Esophagus muscularis mucosa (tissue), 4 donors: ENCODE measurements at regions not wholly inside any gene's neighbourhood (a gene's known extent, or its start where the extent isn't known, plus 50 kb on each side); places are given as distances from the start of the nearest gene placed in this dataset.

Source experiments
- DNase-seq: peaks from one replicate; pipeline ENCODE4 v3.0.0-alpha.2; 2017; ENCODE audit errors: extremely low spot score
- H3K27ac ChIP-seq, 4 donors: fragments of 200-600 bp; sonication (generic); replicated peaks in 1 of 4; 1 replicate in 3 of 4; 2 replicates in 1 of 4; pipeline ENCODE4 v1.5.1; 2016 to 2019; ENCODE audit warnings: mild to moderate bottlenecking in 1 of 4
- H3K27me3 ChIP-seq, 4 donors: fragments of 200-600 bp; sonication (generic); one replicate each; pipeline versions ENCODE4 v1.5.1 to v1.6.0; 2016 to 2019
- H3K36me3 ChIP-seq, 4 donors: fragments of 200-600 bp; sonication (generic); one replicate each; pipeline ENCODE4 v1.5.1; 2016 to 2019
- H3K4me1 ChIP-seq, 4 donors: fragments of 200-600 bp; sonication (generic); one replicate each; pipeline ENCODE4 v1.5.1; 2016 to 2019
- H3K4me3 ChIP-seq, 4 donors: fragments of 200-600 bp; sonication (generic); 1 replicate in 2 of 4; 2 replicates in 2 of 4; pipeline ENCODE4 v1.5.1; 2016 to 2019; ENCODE audit warnings: mild to moderate bottlenecking in 4 of 4, moderate library complexity in 1 of 4
- H3K9me3 ChIP-seq, 4 donors: fragments of 200-600 bp; sonication (generic); 1 replicate in 3 of 4; 2 replicates in 1 of 4; pipeline ENCODE4 v1.5.1; 2016 to 2019
- CTCF ChIP-seq, 3 experiments: fragments of 200-600 bp in 2 of 3; fragments of 450-650 bp in 1 of 3; sonication (generic) in 2 of 3; IDR thresholded peaks; one replicate each; pipeline ENCODE4 v1.5.1; 2017 to 2019; ENCODE audit warnings: antibody characterized with exemption in 3 of 3, mild to moderate bottlenecking in 2 of 3, moderate library complexity in 1 of 3
- EP300 ChIP-seq: sonication (generic); formaldehyde crosslinking; IDR thresholded peaks from one replicate; pipeline ENCODE4 v1.6.1; 2017; ENCODE audit warnings: antibody characterized with exemption
- POLR2A ChIP-seq: fragments of 450-650 bp; IDR thresholded peaks from one replicate; pipeline ENCODE4 v1.6.1; 2017; ENCODE audit warnings: antibody characterized with exemption, moderate library complexity, mild to moderate bottlenecking, low read depth
- POLR2AphosphoS5 ChIP-seq, 2 donors: sonication (generic); formaldehyde crosslinking; IDR thresholded peaks; one replicate each; pipeline ENCODE4 v1.6.1; 2017; ENCODE audit warnings: antibody characterized with exemption in 2 of 2
- WGBS: methylation state at CpG from one replicate; pipeline ENCODE4 v1.1.5; 2018; 5-methylcytosine and 5-hydroxymethylcytosine counted together
- intact Hi-C: fragments of 100-400 bp; cut with DNase I; formaldehyde crosslinking; loops from one replicate; pipeline ENCODE4 v1.15.1; 2023

GRCh38 chr21:22582026-22582425 lies 1583.8 kb downstream of the NCAM2 start:
- H3K9me3 ChIP-seq, result no peaks in the 10 kb centered on the region
- no peak overlapping the region for H3K27ac ChIP-seq
- 71% methylated on average over 2 of the region's 2 CpGs for WGBS
- TF ChIP-seq POLR2A, result no peak
- TF ChIP-seq POLR2AphosphoS5 (IDR thresholded peaks at IDR 0.05), result no peak
- TF ChIP-seq EP300, result no peak
- no peak for TF ChIP-seq CTCF (IDR thresholded peaks at IDR 0.05)
- intact Hi-C loops, result no loop called here
- peaks cover 0 to 4% (median 0%) of the 10 kb centered on the region in 4 donors for H3K27me3 ChIP-seq
- H3K36me3 ChIP-seq, result no peaks in the 10 kb centered on the region
- no peak for DNase-seq
- H3K4me1 ChIP-seq, result no peaks in the 10 kb centered on the region
- no peak overlapping the region for H3K4me3 ChIP-seq

DNA sequence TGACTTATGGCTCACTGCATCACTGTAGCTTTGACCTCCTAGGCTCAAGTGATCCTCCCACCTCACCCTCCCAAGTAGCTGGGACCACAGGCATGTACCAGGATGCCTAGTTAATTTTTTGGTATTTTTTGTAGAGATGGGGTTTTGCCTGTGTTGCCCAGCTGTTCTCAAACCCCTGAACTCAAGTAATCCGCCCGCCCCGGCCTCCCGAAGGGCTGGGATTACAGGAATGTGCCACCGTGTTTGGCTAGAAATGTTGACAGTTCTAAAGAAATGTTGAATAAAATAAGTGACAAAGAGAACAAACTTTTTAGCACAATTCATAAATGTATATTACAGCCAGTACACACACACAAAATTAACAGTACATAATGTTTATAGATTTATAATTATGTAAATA lies 1586.1 kb downstream of the NCAM2 start:
- Histone ChIP-seq H3K9me3 (no peaks in the 10 kb centered on the region), H3K4me1 (no peaks in the 10 kb centered on the region), H3K36me3 (no peaks in the 10 kb centered on the region), H3K27ac (no peak overlapping the region), H3K27me3 (no peaks in the 10 kb centered on the region), H3K4me3 (no peak overlapping the region)
- intact Hi-C loops, result no loop called here
- TF ChIP-seq EP300 (no peak), POLR2A (no peak), POLR2AphosphoS5 (IDR thresholded peaks at IDR 0.05) (no peak), CTCF (IDR thresholded peaks at IDR 0.05) (no peak)
- DNase-seq, result no peak
- whole genome bisulfite sequencing, result 96% methylated on average over 5 of the region's 5 CpGs

DNA sequence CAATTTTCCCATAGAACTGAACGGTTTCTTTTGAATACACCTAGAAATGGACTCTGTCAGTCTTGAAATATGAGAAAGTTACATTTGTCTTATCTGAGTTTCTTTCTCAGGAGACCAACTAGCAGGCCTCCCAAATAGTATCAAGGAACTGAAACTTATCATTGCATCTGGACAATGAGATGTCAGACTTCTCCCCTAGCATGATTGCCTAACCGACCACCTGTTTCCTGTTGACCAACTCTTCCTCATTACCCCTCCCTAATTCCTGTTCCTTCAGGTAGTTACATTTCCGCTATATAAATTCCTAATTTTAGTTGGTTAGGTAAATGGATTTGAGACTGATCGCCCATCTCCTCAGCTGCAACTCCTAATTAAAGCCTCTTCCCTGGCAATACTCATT lies 1587.3 kb downstream of the NCAM2 start:
- intact Hi-C loops, result no loop called here
- WGBS, result 81% methylated on average over 4 of the region's 4 CpGs
- Histone ChIP-seq H3K4me1 (no peaks in the 10 kb centered on the region), H3K9me3 (no peaks in the 10 kb centered on the region), H3K27me3 (no peaks in the 10 kb centered on the region), H3K4me3 (no peak overlapping the region), H3K36me3 (no peaks in the 10 kb centered on the region), H3K27ac (no peak overlapping the region)
- TF ChIP-seq CTCF (IDR thresholded peaks at IDR 0.05) (no peak), EP300 (no peak), POLR2A (no peak), POLR2AphosphoS5 (IDR thresholded peaks at IDR 0.05) (no peak)
- no peak for DNase-seq

DNA sequence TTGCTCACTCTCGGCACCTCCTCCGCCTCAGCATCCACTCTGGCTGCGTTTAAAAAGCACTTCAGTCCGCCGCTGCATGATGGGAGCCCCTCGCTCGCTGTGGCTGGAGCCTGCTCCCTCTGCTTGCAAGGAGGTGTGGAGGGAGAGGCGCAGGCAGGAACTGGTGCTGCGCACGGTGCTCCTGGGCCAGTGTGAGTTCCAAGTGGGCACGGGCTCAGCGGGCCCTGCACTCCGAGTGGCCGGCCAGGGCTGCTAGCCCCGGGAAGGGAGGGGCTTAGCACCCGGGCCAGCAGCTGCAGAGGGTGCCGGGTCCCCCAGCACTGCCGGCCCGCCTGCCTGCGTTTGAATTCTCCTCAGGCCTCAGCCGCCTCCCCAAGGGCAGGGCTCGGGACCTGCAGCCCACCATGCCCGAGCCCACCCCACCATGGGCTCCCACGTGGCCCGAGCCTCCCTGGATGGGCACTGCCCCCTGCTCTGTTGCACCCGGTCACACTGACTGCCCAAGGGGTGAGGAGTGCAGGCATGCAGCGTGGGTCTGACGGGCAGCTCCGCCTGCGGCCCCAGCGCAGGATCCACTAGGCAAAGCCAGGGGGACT lies 1599.5 kb downstream of the NCAM2 start:
- H3K4me1 ChIP-seq, result no peaks in the 10 kb centered on the region
- 89% methylated on average over 23 of the region's 31 CpGs for WGBS
- intact Hi-C loops, result no loop called here

DNA sequence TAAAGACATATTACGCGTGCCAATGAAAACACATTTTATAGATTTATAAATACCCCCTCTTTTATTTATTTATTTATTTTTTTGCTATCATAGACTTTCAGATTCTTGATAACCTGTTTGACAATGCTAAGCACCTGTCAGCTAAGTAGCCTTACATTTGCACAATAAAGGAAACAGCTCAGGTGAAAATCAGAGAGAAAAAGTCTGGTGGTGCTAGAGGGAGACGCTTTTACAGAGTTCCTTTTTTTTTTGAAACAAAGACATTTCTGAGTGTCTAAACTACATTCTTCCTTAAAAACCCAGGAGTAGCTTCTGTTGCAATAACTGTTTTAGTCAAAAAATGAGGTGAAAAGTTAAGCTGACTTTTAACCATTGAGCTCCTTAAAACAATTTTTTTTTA lies 1611.6 kb downstream of the NCAM2 start:
- H3K4me3 ChIP-seq, result no peak overlapping the region
- DNase-seq, result no peak
- no peaks in the 10 kb centered on the region for H3K36me3 ChIP-seq
- TF ChIP-seq CTCF (IDR thresholded peaks at IDR 0.05), result no peak
- no peak for TF ChIP-seq EP300
- no peak for TF ChIP-seq POLR2A
- no peak for TF ChIP-seq POLR2AphosphoS5 (IDR thresholded peaks at IDR 0.05)
- H3K4me1 ChIP-seq, result no peaks in the 10 kb centered on the region
- no peaks in the 10 kb centered on the region for H3K27me3 ChIP-seq
- intact Hi-C loops, result no loop called here
- no peaks in the 10 kb centered on the region for H3K9me3 ChIP-seq
- WGBS, result 83% methylated on average over 3 of the region's 3 CpGs
- no peak overlapping the region for H3K27ac ChIP-seq

More for the DNA sequence above, 1599.5 kb downstream of the NCAM2 start:
- no peak overlapping the region for H3K4me3 ChIP-seq
- H3K27ac ChIP-seq, result no peak overlapping the region
- TF ChIP-seq EP300, result no peak
- TF ChIP-seq POLR2A, result no peak
- no peaks in the 10 kb centered on the region for H3K9me3 ChIP-seq
- H3K27me3 ChIP-seq, result no peaks in the 10 kb centered on the region
- no peaks in the 10 kb centered on the region for H3K36me3 ChIP-seq
- no peak for DNase-seq
